ENCODE measurements at regions not wholly inside any gene's neighbourhood (a gene's known extent, or its start where the extent isn't known, plus 50 kb on each side); places are given as distances from the start of the nearest gene placed in this dataset.

GRCh38 chr4:37051866-37052265 lies 192.7 kb upstream of the NWD2 start:
- TF ChIP-seq CTCF (IDR thresholded peaks at IDR 0.05; ENCODE audit: low read depth, low read length, poor library complexity, severe bottlenecking) (no peak), EZH2phosphoT487 (IDR thresholded peaks at IDR 0.05; ENCODE audit: borderline replicate concordance, low read length) (no peak)
